HG03565 (cell line): ENCODE measurements at regions not wholly inside any gene's neighbourhood (a gene's known extent, or its start where the extent isn't known, plus 50 kb on each side); places are given as distances from the start of the nearest gene placed in this dataset.

ENCODE experiments used
- ATAC-seq: cut with Tn5 transposase; IDR thresholded peaks from one replicate; pipeline ENCODE4 v1.9.1; 2021; ENCODE audit warnings: mild to moderate bottlenecking, moderate library complexity; ENCODE audit not compliant: unreplicated experiment

- no peak for ATAC-seq
Observed at GRCh38 chr16:17676171-17676570, 205.4 kb upstream of the XYLT1 start.

GRCh38 chr16:17668386-17668785 lies 197.6 kb upstream of the XYLT1 start:
- no peak for ATAC-seq

GRCh38 chr16:17666293-17666692 lies 195.5 kb upstream of the XYLT1 start:
- no peak for ATAC-seq

- no peak for ATAC-seq
Observed at GRCh38 chr16:17658881-17659280, 188.1 kb upstream of the XYLT1 start.

GRCh38 chr16:17657045-17657444 lies 186.3 kb upstream of the XYLT1 start:
- no peak for ATAC-seq

- ATAC-seq: no peak
Observed at GRCh38 chr16:17654571-17654970, 183.8 kb upstream of the XYLT1 start.

- ATAC-seq: no peak
Observed at GRCh38 chr16:17654142-17654541, 183.4 kb upstream of the XYLT1 start.

- ATAC-seq: no peak
Observed at GRCh38 chr16:17647879-17648872, 177.4 kb upstream of the XYLT1 start.

- no peak for ATAC-seq
Observed at GRCh38 chr16:17643935-17644334, 173.2 kb upstream of the XYLT1 start.

- ATAC-seq: no peak
Observed at GRCh38 chr16:17641990-17642389, 171.2 kb upstream of the XYLT1 start.

GRCh38 chr16:17638134-17638533 lies 167.4 kb upstream of the XYLT1 start:
- ATAC-seq: no peak

- no peak for ATAC-seq
Observed at GRCh38 chr16:17635183-17635582, 164.4 kb upstream of the XYLT1 start.

- ATAC-seq: no peak
Observed at GRCh38 chr16:17633181-17633951, 162.6 kb upstream of the XYLT1 start.

GRCh38 chr16:17632667-17633066 lies 161.9 kb upstream of the XYLT1 start:
- no peak for ATAC-seq

- no peak for ATAC-seq
Observed at GRCh38 chr16:17629936-17630335, 159.2 kb upstream of the XYLT1 start.

GRCh38 chr16:17628983-17629382 lies 158.2 kb upstream of the XYLT1 start:
- ATAC-seq: no peak

GRCh38 chr16:17622366-17622765 lies 151.6 kb upstream of the XYLT1 start:
- ATAC-seq: no peak

- ATAC-seq: no peak
Observed at GRCh38 chr16:17619261-17619660, 148.5 kb upstream of the XYLT1 start.

- no peak for ATAC-seq
Observed at GRCh38 chr16:17617021-17617552, 146.3 kb upstream of the XYLT1 start.

- no peak for ATAC-seq
Observed at GRCh38 chr16:17612336-17612735, 141.6 kb upstream of the XYLT1 start.

- no peak for ATAC-seq
Observed at GRCh38 chr16:17607609-17608008, 136.8 kb upstream of the XYLT1 start.

- no peak for ATAC-seq
Observed at GRCh38 chr16:17607075-17607509, 136.3 kb upstream of the XYLT1 start.
